Activated CD8-positive, alpha-beta T cell treated with anti-CD3 and anti-CD28 coated beads for 36 hours (primary cell): ENCODE measurements at regions not wholly inside any gene's neighbourhood (a gene's known extent, or its start where the extent isn't known, plus 50 kb on each side); places are given as distances from the start of the nearest gene placed in this dataset.

ENCODE experiments used
- ATAC-seq: fragments of 200-7000 bp; cut with Tn5 transposase; one replicate; pipeline ENCODE4 v1.10.0; 2021; ENCODE audit warnings: mild to moderate bottlenecking, moderate library complexity
- CTCF ChIA-PET: fragments of 350-600 bp; sonication (Branson Sonifier 250); formaldehyde crosslinking; loops from one replicate; lab custom pipeline; 2021; ENCODE audit warnings: antibody characterized with exemption; lab: Charles Lee
- POLR2A ChIA-PET: fragments of 350-600 bp; sonication (Branson Sonifier 250); formaldehyde crosslinking; loops from one replicate; lab custom pipeline; 2021; ENCODE audit warnings: antibody characterized with exemption; lab: Charles Lee
- DNase-seq: peaks from one replicate; pipeline ENCODE4 v3.0.0-alpha.2; 2020
- H3K27ac Mint-ChIP-seq: one replicate; pipeline ENCODE4 v1.8.0; 2021; ENCODE audit warnings: mild to moderate bottlenecking, mixed read lengths
- H3K27me3 Mint-ChIP-seq: one replicate; pipeline ENCODE4 v1.8.0; 2021; ENCODE audit warnings: mixed read lengths
- H3K36me3 Mint-ChIP-seq: one replicate; pipeline ENCODE4 v1.8.0; 2021; ENCODE audit warnings: low read depth, mixed read lengths
- H3K4me1 Mint-ChIP-seq: one replicate; pipeline ENCODE4 v1.8.0; 2021; ENCODE audit warnings: low read depth, mixed read lengths
- H3K4me3 Mint-ChIP-seq: one replicate; pipeline ENCODE4 v1.8.0; 2021; ENCODE audit warnings: mild to moderate bottlenecking, moderate library complexity, mixed read lengths
- H3K9me3 Mint-ChIP-seq: one replicate; pipeline ENCODE4 v1.8.0; 2021; ENCODE audit warnings: mixed read lengths
- CTCF ChIP-seq: fragments of 200-600 bp; IDR thresholded peaks from one replicate; pipeline ENCODE4 v1.8.0; 2022; ENCODE audit warnings: antibody characterized with exemption, mild to moderate bottlenecking
- intact Hi-C: fragments of 100-400 bp; cut with micrococcal nuclease; formaldehyde crosslinking; loops from one replicate; pipeline ENCODE4 v1.10.0; 2022

DNA sequence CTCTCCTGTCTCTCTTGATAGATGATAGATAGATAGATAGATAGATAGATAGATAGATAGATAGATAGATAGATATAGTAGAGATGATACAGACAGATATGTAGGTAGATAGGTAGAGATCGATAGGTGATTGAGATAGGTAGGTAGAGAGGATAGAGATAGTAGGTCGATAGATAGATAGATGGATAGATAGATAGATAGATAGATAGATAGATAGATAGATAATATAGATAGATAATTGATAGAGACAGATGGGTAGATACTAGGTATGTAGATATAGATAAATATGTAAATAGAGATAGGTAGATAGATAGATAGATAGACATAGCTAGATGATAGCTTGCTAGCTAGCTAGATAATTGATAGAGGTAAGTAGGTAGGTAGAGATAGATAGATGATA is 1154.2 kb upstream of the AUTS2 start:
- TF ChIP-seq CTCF: no peak
- H3K4me1 Mint-ChIP-seq: no peaks in the 10 kb centered on the region
- no peaks in the 10 kb centered on the region for H3K36me3 Mint-ChIP-seq
- peaks cover 24% of the 10 kb centered on the region for H3K9me3 Mint-ChIP-seq
- no peak for DNase-seq
- H3K27ac Mint-ChIP-seq: no peak overlapping the region
- no peaks in the 10 kb centered on the region for H3K27me3 Mint-ChIP-seq
- intact Hi-C loops: no loop called here
- ChIA-PET CTCF (no interaction called here), POLR2A (no interaction called here)
- no peak for ATAC-seq
- no peak overlapping the region for H3K4me3 Mint-ChIP-seq

DNA sequence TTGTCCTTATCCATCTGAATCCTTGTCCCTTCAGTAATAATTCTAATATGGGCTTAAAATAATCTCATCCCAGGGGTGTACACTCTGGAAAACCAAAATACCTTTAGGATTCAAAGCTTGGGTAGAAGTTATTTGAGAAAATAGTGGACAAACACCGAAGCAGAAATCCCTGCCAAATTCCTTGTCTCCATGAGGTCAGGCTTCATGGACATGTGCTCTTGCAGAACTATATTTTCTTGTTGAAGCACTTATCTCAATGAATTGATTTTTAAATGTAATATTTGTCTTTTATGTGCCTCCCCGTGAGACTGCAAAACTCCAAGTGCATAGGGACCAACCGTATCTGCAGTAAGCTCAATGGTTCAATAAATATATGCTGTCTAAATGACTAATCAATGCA is 1153.3 kb upstream of the AUTS2 start:
- H3K4me1 Mint-ChIP-seq: no peaks in the 10 kb centered on the region
- no peaks in the 10 kb centered on the region for H3K36me3 Mint-ChIP-seq
- intact Hi-C loops: no loop called here
- CTCF ChIA-PET: no interaction called here
- ATAC-seq: no peak
- no peak for TF ChIP-seq CTCF
- no peak overlapping the region for H3K4me3 Mint-ChIP-seq
- H3K27me3 Mint-ChIP-seq: no peaks in the 10 kb centered on the region
- DNase-seq: no peak
- POLR2A ChIA-PET: no interaction called here
- no peak overlapping the region for H3K27ac Mint-ChIP-seq
- peaks cover 28% of the 10 kb centered on the region for H3K9me3 Mint-ChIP-seq

DNA sequence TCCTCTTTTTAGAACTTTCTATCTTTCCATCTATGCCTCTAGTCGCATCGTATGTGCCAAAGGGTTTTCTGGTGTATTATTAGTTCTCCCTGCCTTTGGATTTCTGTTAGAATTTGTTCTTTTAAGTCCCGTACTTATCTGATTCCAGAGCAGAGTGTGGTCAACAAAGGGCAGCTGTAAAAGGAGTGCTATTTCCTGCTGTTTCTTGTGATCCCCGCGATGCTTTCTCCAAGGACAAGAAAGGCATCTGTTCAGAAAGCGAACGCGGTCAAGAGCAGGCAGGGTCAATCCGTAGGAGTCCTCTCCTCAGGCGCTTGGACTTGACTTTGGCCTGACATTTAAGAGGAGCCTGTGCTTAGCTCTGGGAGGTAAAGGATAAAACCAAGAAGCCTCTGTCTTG is 1152.1 kb upstream of the AUTS2 start:
- intact Hi-C loops: no loop called here

GRCh38 chr7:68449099-68449498 is 1149.2 kb upstream of the AUTS2 start:
- H3K4me1 Mint-ChIP-seq: no peaks in the 10 kb centered on the region
- no peak overlapping the region for H3K27ac Mint-ChIP-seq
- no peak overlapping the region for H3K4me3 Mint-ChIP-seq
- intact Hi-C loops: no loop called here
- DNase-seq: no peak
- ChIA-PET POLR2A (no interaction called here), CTCF (no interaction called here)
- TF ChIP-seq CTCF: peak; percentile 58
- no peaks in the 10 kb centered on the region for H3K27me3 Mint-ChIP-seq
- peaks cover 26% of the 10 kb centered on the region for H3K9me3 Mint-ChIP-seq
- no peaks in the 10 kb centered on the region for H3K36me3 Mint-ChIP-seq
- ATAC-seq: no peak

More for the DNA sequence above, 1152.1 kb upstream of the AUTS2 start:
- Mint-ChIP-seq H3K4me1 (no peaks in the 10 kb centered on the region), H3K4me3 (no peak overlapping the region), H3K36me3 (no peaks in the 10 kb centered on the region), H3K9me3 (peaks cover 30% of the 10 kb centered on the region), H3K27me3 (no peaks in the 10 kb centered on the region), H3K27ac (no peak overlapping the region)
- ChIA-PET CTCF (no interaction called here), POLR2A (no interaction called here)
- TF ChIP-seq CTCF: no peak
- DNase-seq: no peak
- no peak for ATAC-seq

- Mint-ChIP-seq H3K9me3 (peaks cover 26% of the 10 kb centered on the region), H3K36me3 (no peaks in the 10 kb centered on the region), H3K27ac (no peak overlapping the region), H3K4me3 (no peak overlapping the region), H3K4me1 (no peaks in the 10 kb centered on the region), H3K27me3 (no peaks in the 10 kb centered on the region)
- ChIA-PET POLR2A (no interaction called here), CTCF (no interaction called here)
- ATAC-seq (no peak), DNase-seq (no peak)
- no peak for TF ChIP-seq CTCF
- intact Hi-C loops: no loop called here
These were observed 1148.5 kb upstream of the AUTS2 start for GRCh38 chr7:68449816-68450215.
